G401 (cell line): ENCODE measurements at regions not wholly inside any gene's neighbourhood (a gene's known extent, or its start where the extent isn't known, plus 50 kb on each side); places are given as distances from the start of the nearest gene placed in this dataset.

Experiments
- DNase-seq: peaks from one replicate; pipeline ENCODE4 v3.0.0-alpha.2; 2015; ENCODE audit warnings: low spot score
- in situ Hi-C: cut with HindIII; loops from 2 replicates; pipeline ENCODE4 v1.10.0; 2016; ENCODE audit warnings: low sequenced_read_pairs, mixed read lengths

DNA sequence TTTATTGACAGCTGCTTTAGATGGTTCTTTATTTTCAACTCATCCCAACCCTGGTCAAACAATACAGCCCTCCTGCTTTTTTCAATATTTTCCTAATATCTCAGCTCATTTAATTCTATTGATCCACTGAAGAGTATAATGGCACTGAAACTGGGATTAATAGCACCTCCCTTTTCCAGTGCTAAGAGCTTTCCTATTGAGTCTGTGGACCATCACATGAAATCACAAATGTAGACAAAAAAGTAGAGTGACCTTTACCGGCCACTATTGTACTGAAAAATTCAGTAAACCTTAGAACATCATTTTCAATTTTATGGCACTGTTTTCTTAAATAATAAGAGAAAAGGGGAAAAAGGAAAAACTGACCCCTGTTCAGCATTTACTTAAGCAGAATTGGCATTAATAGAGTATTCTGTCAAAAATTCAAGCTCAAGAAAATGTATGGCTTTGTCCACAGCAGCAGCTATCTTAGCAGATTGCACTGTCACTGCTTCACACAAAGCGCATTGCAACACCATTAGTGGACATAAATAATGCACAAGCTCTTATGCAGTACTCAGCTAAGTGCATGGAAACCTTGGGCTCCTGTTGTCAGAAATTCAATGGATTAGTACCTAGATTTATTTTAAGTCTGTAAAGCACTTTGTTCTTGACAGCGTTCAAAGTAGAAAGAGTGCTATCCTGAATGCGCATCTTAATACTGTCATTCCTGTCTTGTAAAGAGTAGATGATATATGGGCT is 851.0 kb upstream of the KLHL1 start:
- in situ Hi-C loops = no loop called here
- DNase-seq = no peak

DNA sequence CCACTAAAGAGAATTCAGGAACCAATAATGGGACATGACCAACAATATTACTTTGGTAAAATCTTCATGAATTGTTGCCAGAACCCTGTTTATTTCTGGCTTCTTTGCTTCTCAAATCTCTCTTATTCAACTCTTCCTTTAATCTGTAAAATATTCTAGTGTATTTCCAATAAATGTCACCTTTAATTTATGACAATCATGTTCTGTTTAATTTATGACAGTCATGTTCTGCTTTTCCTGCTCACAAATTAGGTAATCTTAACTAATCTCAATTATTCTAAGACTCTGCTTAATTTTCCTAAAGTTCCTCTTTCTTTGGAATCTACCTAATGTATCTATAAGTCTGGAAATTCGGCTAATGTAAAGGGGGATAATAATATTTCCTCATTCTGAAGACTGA is 847.6 kb upstream of the KLHL1 start:
- in situ Hi-C loops = no loop called here
- no peak for DNase-seq

DNA sequence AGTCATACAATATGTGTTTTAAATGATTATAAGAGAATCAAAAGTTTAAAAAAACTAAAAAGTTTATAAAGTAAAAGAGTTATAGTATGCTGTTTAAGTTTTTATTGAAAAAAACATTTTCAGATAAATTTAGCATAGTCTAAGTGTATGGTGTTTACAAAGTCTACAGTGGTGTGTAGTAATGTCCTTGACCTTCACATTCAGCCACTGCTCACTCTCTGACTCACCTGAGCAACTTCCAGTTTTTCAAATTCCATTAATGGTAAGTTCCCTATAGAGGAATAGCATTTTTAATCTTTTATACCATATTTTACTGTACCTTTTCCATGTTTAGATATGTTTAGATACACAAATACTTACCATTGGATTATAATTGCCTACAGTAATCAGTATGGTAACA is 842.4 kb upstream of the KLHL1 start:
- DNase-seq = no peak
- in situ Hi-C loops = no loop called here

DNA sequence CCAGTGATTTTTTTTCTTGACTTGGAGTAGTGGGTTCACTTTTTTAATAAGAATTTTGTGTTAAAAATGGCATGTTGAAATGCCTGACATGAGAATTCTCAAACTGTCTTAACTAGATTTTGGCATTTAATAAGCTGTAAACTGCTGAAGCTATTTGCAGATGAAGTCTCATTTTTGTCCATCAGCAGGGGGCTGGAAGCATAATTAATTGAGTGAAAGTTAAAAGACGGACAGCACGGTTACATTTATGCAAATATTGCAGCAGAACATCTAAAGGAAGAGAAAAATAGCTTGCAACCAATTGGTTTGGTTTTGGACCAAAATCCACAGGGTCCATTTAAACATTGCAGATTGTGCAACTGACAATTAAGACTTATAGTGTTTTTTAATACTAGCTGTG is 837.3 kb upstream of the KLHL1 start:
- in situ Hi-C loops = no loop called here

DNA sequence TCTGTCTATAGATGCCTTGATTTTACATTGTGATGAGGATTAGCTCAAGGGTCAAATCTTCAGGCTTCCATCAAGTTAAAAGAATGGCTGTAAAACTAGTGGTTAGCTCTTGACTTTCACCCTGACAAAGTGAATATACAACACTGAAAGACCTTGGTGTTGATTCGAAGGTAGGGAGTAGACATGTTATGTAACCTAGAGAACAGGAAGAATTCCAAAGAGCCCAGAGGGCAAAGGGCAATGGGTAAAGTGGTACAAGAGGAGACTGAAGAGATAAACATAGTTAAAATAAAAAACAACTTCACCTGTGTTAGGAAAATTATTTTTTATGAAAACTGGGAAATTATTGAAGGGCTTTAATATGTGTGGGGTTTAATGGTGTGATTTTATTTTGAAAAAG is 833.2 kb upstream of the KLHL1 start:
- DNase-seq = no peak
- in situ Hi-C loops = no loop called here

More for the DNA sequence above, 837.3 kb upstream of the KLHL1 start:
- no peak for DNase-seq

DNA sequence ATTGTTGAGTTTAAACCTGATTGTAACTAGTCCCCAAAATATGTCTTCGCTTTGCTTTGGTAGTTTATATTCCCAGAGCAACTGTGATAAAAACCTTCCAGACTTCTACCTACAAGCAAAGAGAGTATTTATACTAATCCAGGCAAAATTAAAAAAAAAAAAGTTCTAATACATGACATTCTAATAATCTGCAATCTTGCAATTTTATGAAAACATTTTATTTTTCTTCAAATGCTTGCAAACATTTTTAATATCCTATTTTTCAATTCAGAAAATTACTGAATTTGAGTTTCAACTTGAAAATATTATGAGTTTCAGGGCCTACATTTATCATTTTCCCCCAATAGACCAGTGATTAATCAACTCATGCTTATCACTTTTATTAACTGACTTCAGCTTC is 830.2 kb upstream of the KLHL1 start:
- in situ Hi-C loops = no loop called here
- DNase-seq = no peak

DNA sequence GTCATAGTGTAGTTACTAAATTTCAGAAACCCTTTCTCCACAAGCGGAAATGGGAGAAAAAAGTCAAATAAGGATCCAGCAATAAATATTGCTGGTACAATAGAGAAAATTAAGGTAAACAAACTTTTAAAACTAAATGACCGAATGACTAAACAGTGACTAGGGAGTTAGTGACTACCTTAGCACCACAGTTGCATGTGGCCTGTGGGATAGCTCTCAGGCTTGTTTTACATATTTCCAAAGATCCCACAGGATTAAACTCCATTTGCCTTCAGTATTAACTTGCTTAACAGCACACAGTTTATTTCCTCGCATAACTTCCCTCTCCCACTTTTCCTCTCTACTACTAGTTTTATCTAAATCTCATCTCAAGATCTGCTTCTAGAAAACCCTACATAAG is 824.3 kb upstream of the KLHL1 start:
- DNase-seq = no peak
- in situ Hi-C loops = no loop called here

DNA sequence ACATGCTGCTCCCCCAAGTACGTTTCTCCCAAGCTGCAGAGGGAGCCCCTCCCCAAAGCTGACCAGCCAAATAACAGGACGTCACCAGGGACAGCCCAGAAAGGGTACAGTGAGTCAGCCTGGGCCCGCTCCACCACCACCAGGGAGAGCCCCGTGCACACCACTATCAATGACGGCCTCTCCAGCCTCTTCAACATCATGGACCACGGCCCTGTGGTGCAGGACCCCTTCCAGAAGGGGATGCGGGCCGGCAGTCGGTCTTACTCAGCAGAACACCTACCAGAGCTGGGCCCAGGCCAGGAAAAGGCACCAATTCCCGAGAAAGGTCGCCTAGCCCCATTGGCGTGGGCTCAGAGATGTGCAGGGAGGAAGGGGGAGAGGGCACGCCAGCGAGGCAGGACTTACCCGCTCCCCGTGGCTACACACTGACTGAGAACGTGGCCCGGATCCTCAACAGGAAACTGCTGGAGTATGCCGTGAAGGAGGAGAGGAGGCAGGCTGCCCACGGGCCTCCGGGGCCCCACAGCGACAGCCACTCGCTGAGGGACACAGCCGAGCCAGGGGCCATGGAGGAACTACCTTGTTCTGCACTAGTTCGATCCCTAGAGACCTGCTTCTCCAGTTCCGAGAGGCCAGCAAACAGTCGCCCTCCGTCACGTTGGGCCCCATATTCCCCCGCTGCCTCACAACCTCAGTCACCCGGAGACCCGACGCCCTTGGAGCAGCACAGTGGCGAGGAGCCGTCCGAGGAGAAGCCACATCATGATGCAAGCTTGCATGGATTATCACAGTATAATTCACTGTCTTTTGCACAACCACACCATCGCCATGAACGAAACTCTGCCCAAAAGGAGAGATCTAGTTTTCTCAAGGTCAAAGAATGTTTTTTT is 815.9 kb upstream of the KLHL1 start:
- no peak for DNase-seq
- in situ Hi-C loops = no loop called here

DNA sequence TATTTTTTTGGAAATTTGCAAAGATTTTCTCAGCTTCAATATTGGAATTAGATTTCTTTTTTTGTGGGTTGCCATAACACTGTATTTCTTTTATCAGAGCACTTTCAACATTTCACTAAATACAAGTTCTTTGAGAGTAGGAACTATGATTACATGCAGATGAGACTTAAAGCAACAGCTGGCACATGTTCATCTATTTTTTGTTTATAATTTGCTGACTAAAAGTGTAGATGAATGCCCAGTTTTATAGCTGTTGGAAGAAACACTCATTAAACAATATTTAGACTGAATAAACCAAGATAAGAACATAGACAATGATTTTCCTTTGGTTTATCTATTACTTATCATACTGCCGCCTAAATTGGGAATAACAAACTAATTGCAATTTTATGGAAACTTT is 803.0 kb upstream of the KLHL1 start:
- in situ Hi-C loops = no loop called here
- no peak for DNase-seq

DNA sequence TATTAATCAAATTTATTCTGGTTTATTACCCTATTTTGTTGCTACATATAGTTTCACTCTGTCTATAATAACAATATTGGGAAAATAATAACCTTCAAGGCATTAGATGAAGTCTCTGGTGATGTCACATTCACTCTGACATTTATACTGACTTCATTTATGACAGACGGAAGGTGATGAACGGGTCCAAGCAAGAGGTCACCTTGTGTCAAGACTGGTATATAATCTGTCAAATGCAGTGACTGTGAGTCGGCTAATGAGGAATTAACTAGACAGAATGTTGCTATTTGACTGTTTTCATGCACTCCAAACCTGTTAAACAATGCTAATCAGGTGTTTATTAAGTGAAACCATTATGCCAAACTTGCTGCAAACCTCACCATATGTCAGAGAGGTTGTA is 800.5 kb upstream of the KLHL1 start:
- in situ Hi-C loops = no loop called here
- no peak for DNase-seq

DNA sequence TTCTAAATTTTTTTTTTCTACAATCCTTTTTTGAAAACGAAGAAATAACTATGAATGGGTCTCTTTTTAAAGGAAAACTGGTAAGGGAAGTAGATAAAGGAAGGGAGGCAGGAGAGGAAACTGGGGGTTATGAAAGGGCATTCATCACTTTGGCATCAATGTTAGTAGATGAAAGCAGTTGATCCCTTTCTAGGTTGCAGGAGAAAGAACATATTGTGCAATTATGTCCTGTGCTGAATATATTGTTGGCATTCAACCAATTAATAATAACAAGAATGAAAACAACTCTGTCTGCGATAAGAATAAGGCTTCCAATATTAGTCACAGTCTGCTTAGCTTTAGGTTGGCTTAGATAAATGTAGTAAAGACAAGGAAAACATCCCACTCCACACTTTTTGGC is 796.8 kb upstream of the KLHL1 start:
- DNase-seq = no peak
- in situ Hi-C loops = no loop called here

DNA sequence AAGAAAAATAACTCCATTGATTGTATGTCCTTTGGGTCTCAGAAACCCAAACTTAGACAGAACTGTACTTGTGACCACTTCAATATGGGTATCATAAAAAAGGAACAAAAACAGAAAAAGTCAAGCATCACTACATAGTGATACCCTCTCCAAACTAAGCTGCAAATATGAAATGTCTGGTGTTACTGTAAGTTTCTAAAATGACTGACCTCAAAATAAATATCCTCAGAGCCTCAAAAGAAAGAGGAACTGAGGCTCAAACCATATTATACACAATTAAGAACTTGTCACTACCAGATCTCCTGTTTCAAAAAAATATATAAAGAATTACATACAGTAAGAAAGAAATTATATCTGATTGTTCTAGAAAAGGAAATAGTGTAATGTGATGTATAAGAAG is 787.9 kb upstream of the KLHL1 start:
- in situ Hi-C loops = no loop called here
- DNase-seq = no peak

DNA sequence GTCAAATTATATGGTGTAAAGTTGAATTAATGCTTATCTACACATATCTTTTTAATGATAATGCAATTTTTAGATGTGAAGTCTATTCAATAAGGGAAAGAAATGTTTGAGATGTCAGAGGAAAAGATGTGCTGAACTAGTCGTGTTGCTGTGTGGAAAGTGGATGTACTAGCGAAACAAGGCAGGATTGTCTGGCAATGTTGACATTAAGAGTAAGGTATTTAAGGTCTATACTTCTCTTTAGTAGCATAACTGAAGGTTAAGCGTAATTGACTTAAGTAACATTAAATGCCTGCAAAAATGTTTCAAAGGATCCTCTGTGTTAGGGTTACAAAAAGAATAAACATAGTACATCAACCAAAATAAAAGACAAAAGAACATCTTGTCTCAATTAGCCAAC is 787.3 kb upstream of the KLHL1 start:
- in situ Hi-C loops = no loop called here
- no peak for DNase-seq

DNA sequence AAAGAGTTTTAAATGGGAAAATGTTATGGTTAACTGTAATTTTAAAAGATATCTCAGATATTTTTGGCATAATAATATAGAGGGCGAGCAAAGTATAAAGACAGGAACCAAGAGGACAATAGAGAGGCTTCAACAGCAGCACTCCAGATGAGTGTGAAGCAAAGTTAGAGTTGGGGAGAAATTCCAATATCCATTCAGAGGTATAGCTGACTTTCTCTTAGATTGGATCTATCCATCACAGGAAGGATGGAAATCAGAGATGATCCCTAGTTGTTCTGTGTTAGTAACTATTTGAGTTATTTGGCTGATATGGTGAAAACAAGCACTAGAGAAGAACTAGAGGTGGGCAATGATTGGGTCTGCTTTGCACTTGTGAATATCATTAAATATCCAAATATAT is 786.0 kb upstream of the KLHL1 start:
- in situ Hi-C loops = no loop called here
- no peak for DNase-seq

DNA sequence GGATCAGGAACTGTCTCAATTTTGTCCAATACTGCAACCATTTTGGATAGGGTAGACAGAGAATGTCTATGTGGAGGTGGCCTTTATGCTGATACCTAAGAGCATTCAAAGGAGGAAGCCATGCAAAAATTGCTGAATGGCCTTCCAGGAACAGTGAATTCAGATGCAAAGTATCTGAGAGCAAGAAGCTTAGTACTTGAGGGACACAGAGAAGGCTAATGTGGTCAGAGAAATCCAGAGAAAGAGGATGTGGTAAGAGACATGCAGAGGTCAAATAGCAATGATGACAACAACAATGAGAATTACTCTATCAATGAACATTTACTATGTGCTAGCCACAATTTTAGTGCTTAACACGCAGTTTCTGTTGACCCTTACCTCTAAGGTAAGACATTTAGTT is 785.6 kb upstream of the KLHL1 start:
- in situ Hi-C loops = no loop called here
- no peak for DNase-seq

DNA sequence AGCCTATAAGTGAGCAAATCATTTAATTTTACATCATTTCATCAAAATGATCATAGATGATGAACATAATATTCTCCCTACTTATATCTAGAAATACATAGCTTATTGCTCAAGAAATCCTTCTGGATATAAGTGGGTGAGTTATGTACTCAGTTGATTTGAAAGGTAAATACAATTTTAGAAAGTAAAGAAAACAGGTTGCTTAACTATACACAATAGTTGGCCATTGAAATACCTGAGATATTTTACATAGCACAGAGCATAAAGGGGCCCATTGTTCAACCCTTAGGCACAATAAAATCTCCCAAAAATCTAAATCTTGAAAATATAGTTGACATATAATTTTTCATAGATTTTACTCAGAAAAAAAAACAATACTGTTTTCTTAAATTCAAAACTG is 782.0 kb upstream of the KLHL1 start:
- in situ Hi-C loops = no loop called here
- no peak for DNase-seq

DNA sequence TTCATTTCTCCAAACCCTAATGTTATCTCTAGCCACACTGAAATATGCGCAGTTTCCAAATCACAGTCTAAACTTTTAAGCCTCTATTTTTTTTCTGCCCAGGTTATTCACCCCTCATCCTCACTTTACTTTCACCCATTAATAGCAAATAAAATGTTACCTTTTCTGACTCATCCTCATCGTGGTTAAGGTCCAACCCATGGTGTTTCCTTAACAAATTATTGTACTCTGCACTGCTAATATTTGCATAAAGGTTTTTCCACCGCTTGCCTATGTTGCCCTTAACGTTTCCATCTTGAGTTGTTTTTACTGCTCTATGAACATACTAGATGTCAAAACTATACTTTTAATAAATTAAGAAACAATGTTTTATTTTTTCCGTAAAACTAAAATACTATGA is 780.9 kb upstream of the KLHL1 start:
- no peak for DNase-seq
- in situ Hi-C loops = no loop called here

DNA sequence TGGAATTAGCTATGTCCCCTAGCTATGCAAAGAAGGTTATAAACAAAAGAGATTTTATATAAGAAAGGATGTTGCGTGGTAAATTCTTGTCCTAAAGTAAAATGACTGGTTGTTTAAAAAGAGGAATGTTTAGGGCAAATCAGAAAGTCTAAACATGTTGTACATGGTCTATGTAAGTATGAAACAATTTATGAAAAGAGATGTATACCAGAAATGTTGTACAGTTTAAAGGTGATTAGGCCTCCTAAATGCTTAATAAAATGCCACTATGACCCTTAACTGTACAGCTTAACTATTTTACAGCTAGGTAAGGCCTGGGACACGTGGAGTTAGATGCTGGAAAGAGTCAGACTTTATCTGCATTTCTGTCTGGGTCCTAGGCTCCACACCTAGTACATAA is 775.9 kb upstream of the KLHL1 start:
- DNase-seq = no peak
- in situ Hi-C loops = no loop called here

DNA sequence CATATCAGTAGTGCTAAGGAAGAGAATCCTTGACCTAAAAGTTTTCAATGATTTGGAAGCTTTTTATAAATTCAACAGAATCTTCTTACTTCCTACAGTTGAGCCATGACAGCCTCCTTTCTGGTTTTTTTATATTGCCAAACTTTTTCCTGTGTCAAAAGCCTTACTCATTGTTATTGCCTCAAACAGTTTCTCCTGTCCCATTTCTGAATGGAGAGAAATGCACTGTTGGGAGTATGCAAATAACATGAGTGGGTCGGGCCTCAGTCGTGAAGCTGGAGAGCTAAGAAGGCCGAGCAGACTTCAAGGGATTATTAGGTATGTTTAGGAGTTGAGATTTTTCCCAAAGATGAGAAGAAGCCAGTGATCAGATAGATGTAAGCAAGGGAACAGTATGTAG is 766.4 kb upstream of the KLHL1 start:
- in situ Hi-C loops = no loop called here
- no peak for DNase-seq

DNA sequence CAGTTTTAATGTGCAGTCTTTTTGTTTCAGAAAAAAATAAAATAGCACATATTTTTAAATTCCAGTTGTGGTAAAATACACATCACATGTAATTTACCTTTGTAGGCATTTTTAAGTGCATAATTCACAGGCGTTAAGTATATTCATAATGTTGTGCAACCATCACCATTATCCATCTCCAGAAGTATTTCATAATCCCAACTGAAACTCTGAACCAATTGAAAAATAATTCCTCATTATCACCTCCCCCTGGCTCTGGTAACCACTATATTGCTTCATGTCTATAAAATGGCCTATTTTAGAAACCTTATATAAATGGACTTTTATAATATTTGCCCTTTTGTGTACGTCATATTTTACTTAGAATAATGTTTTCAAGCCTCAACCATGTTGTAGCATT is 756.5 kb upstream of the KLHL1 start:
- in situ Hi-C loops = no loop called here
- no peak for DNase-seq

DNA sequence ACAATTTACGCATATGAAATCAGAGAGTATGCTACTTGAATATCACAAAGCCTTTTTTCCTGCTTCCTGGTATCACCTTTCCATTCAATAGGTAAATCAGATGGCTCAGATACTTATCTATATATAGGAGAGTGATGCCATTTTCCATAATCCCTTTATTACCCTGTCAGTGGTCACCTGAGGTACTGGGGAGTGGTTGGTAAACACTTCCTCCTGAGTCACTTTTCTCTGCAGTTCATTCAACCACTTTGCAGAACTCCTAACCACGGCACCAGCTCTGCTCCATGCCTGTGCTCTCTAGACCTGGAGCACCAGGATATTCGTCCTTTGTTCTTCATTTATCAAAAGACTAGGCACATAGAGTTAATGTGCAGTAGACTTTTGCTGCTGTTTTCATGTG is 748.5 kb upstream of the KLHL1 start:
- no peak for DNase-seq

More for the DNA sequence above, 748.5 kb upstream of the KLHL1 start:
- in situ Hi-C loops = no loop called here
